GM21528 (cell line): ENCODE measurements at regions not wholly inside any gene's neighbourhood (a gene's known extent, or its start where the extent isn't known, plus 50 kb on each side); places are given as distances from the start of the nearest gene placed in this dataset.
"Not testable (repeated sequence)": the region's sequence is repeated elsewhere in the genome, so short reads cannot be mapped to it uniquely, and the experiment has no call there.

Experiments
- ATAC-seq: cut with Tn5 transposase; IDR thresholded peaks from one replicate; pipeline ENCODE4 v1.9.1; 2021; ENCODE audit warnings: mild to moderate bottlenecking, moderate library complexity; ENCODE audit not compliant: unreplicated experiment, low FRiP score

- no peak for ATAC-seq
Measured at GRCh38 chr7:115177103-115177502, 255.2 kb downstream of the MDFIC start.

- not testable (repeated sequence) for ATAC-seq
Measured at GRCh38 chr7:115172397-115172796, 250.5 kb downstream of the MDFIC start.

- ATAC-seq: no peak
Measured at GRCh38 chr7:115153769-115154477, 232.0 kb downstream of the MDFIC start.

- ATAC-seq: no peak
Measured at GRCh38 chr7:115153176-115153575, 231.3 kb downstream of the MDFIC start.

GRCh38 chr7:115146148-115146547 lies 224.3 kb downstream of the MDFIC start:
- ATAC-seq: no peak

- peak; percentile 84 for ATAC-seq
Measured at GRCh38 chr7:115145512-115145911, 223.6 kb downstream of the MDFIC start.

- no peak for ATAC-seq
Measured at GRCh38 chr7:115137816-115138215, 215.9 kb downstream of the MDFIC start.

GRCh38 chr7:115136796-115137443 lies 215.0 kb downstream of the MDFIC start:
- ATAC-seq: no peak

GRCh38 chr7:115135769-115136410 lies 214.0 kb downstream of the MDFIC start:
- ATAC-seq: peak; percentile 95

- no peak for ATAC-seq
Measured at GRCh38 chr7:115135146-115135545, 213.3 kb downstream of the MDFIC start.

GRCh38 chr7:115133248-115133647 lies 211.4 kb downstream of the MDFIC start:
- ATAC-seq: no peak

- no peak for ATAC-seq
Measured at GRCh38 chr7:115132096-115132495, 210.2 kb downstream of the MDFIC start.

GRCh38 chr7:115128154-115128553 lies 206.3 kb downstream of the MDFIC start:
- ATAC-seq: no peak

GRCh38 chr7:115127399-115128021 lies 205.6 kb downstream of the MDFIC start:
- no peak for ATAC-seq

GRCh38 chr7:115125750-115126149 lies 203.9 kb downstream of the MDFIC start:
- ATAC-seq: no peak

- no peak for ATAC-seq
Measured at GRCh38 chr7:115125312-115125711, 203.4 kb downstream of the MDFIC start.

- no peak for ATAC-seq
Measured at GRCh38 chr7:115124409-115124939, 202.6 kb downstream of the MDFIC start.

- ATAC-seq: no peak
Measured at GRCh38 chr7:115123441-115123840, 201.5 kb downstream of the MDFIC start.

GRCh38 chr7:115122388-115122787 lies 200.5 kb downstream of the MDFIC start:
- no peak for ATAC-seq

- ATAC-seq: no peak
Measured at GRCh38 chr7:115117748-115118147, 195.9 kb downstream of the MDFIC start.
